Breast epithelium (tissue), 4 donors: ENCODE measurements at regions not wholly inside any gene's neighbourhood (a gene's known extent, or its start where the extent isn't known, plus 50 kb on each side); places are given as distances from the start of the nearest gene placed in this dataset.

Experiments used
- DNase-seq, 2 donors: peaks; one replicate each; pipeline ENCODE4 v3.0.0-alpha.2; 2019; ENCODE audit warnings: low spot score in 2 of 2
- H3K27ac ChIP-seq, 2 donors: fragments of 200-600 bp; sonication (generic) in 1 of 2; one replicate each; pipeline ENCODE4 v1.5.1; 2016 to 2019; ENCODE audit warnings: mild to moderate bottlenecking in 1 of 2
- H3K27me3 ChIP-seq, 2 donors: fragments of 200-600 bp; sonication (generic) in 1 of 2; one replicate each; pipeline versions ENCODE4 v1.5.1 to v1.6.0; 2017 to 2019; ENCODE audit warnings: control low read depth in 1 of 2, mild to moderate bottlenecking in 1 of 2
- H3K36me3 ChIP-seq: fragments of 200-600 bp; one replicate; pipeline ENCODE4 v1.5.1; 2019
- H3K4me1 ChIP-seq, 2 donors: fragments of 200-600 bp; sonication (generic); one replicate each; pipeline ENCODE4 v1.5.1; 2016 to 2019; ENCODE audit warnings: control low read depth in 1 of 2
- H3K4me3 ChIP-seq, 3 donors: fragments of 200-600 bp; sonication (generic); 1 replicate in 2 of 3; 2 replicates in 1 of 3; pipeline ENCODE4 v1.5.1; 2016 to 2019; ENCODE audit warnings: mild to moderate bottlenecking in 3 of 3, moderate library complexity in 2 of 3
- H3K9me3 ChIP-seq, 2 donors: fragments of 200-600 bp; sonication (generic) in 1 of 2; one replicate each; pipeline ENCODE4 v1.5.1; 2016 to 2019; ENCODE audit warnings: control low read depth in 1 of 2
- POLR2A ChIP-seq: fragments of 450-650 bp; IDR thresholded peaks from one replicate; pipeline ENCODE4 v1.6.1; 2016; ENCODE audit warnings: antibody characterized with exemption, mild to moderate bottlenecking, moderate library complexity
- POLR2AphosphoS5 ChIP-seq, 3 donors: sonication (generic); formaldehyde crosslinking; IDR thresholded peaks; one replicate each; pipeline ENCODE4 v1.6.1; 2017; ENCODE audit warnings: antibody characterized with exemption in 3 of 3
- intact Hi-C: fragments of 100-400 bp; cut with DNase I; formaldehyde crosslinking; loops from one replicate; pipeline ENCODE4 v1.15.1; 2023; ENCODE audit warnings: low total_unique reads
- TF ChIP-seq, protein P1 (sequence below), 3 donors: fragments of 450-650 bp; IDR thresholded peaks; one replicate each; pipeline ENCODE4 v1.5.1; 2016 to 2017; ENCODE audit warnings: antibody characterized with exemption in 3 of 3, mild to moderate bottlenecking in 3 of 3, moderate library complexity in 3 of 3

DNA sequence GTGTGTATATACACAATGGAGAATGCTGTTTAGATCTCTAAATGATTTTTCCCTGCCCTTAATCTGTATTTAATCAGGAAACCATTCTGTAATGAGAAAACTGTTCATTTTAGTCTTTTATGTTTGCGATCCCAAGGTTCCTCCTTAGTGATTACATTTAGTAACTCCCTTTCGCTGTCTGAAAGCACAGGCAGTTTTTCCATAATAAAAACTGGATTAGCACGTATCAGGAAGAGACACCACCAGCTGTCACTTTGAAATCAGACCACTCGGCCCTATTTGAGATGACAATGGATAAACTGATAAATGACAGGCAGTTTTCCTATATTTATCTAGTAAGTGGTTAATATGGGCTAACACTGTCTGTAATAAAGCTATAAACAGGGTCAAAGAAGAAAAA lies 370.9 kb downstream of the NR4A2 start:
- TF ChIP-seq POLR2AphosphoS5 (IDR thresholded peaks at IDR 0.05) (no peak), POLR2A (no peak)
- TF ChIP-seq, protein P1, sequence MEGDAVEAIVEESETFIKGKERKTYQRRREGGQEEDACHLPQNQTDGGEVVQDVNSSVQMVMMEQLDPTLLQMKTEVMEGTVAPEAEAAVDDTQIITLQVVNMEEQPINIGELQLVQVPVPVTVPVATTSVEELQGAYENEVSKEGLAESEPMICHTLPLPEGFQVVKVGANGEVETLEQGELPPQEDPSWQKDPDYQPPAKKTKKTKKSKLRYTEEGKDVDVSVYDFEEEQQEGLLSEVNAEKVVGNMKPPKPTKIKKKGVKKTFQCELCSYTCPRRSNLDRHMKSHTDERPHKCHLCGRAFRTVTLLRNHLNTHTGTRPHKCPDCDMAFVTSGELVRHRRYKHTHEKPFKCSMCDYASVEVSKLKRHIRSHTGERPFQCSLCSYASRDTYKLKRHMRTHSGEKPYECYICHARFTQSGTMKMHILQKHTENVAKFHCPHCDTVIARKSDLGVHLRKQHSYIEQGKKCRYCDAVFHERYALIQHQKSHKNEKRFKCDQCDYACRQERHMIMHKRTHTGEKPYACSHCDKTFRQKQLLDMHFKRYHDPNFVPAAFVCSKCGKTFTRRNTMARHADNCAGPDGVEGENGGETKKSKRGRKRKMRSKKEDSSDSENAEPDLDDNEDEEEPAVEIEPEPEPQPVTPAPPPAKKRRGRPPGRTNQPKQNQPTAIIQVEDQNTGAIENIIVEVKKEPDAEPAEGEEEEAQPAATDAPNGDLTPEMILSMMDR (IDR thresholded peaks at IDR 0.05): no peak
- H3K9me3 ChIP-seq: peaks cover 0 to 5% of the 10 kb centered on the region in 2 donors
- H3K4me1 ChIP-seq: no peaks in the 10 kb centered on the region
- H3K4me3 ChIP-seq: no peak overlapping the region
- H3K27ac ChIP-seq: no peak overlapping the region
- intact Hi-C loops: no loop called here
- no peak for DNase-seq
- H3K27me3 ChIP-seq: no peaks in the 10 kb centered on the region
- no peaks in the 10 kb centered on the region for H3K36me3 ChIP-seq

- no peaks in the 10 kb centered on the region for H3K27me3 ChIP-seq
- H3K4me1 ChIP-seq: no peaks in the 10 kb centered on the region
- no peak for TF ChIP-seq POLR2A
- TF ChIP-seq, protein P1 (IDR thresholded peaks at IDR 0.05): no peak
- no peak for TF ChIP-seq POLR2AphosphoS5 (IDR thresholded peaks at IDR 0.05)
- no peak for DNase-seq
- no peak overlapping the region for H3K4me3 ChIP-seq
- intact Hi-C loops: no loop called here
- no peaks in the 10 kb centered on the region for H3K36me3 ChIP-seq
- no peak overlapping the region for H3K27ac ChIP-seq
- H3K9me3 ChIP-seq: peaks cover 0 to 5% of the 10 kb centered on the region in 2 donors
These were observed 373.7 kb downstream of the NR4A2 start for GRCh38 chr2:155958834-155959233.

DNA sequence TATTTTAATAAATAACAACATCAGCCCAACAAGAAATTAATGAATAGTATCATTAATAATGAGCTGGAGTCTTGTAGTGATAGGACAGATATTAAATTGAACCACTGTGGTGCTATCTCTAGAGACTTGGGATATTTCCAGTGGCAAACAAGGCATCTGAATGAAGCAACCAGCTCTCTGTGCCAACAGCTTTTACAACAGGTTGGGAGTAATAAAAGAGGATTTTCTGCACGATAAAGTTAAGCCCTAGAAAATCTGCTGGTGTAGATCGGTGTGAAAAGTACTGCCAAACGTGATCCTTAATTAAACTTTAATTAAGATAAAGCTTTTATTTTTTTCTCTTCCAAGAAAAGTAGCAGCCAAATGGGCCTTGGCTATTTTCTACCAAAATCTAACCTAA lies 385.5 kb downstream of the NR4A2 start:
- Histone ChIP-seq H3K36me3 (no peaks in the 10 kb centered on the region), H3K27ac (no peak overlapping the region), H3K4me3 (no peak overlapping the region), H3K9me3 (no peaks in the 10 kb centered on the region), H3K4me1 (no peaks in the 10 kb centered on the region), H3K27me3 (no peaks in the 10 kb centered on the region)
- no peak for DNase-seq
- TF ChIP-seq POLR2AphosphoS5 (IDR thresholded peaks at IDR 0.05) (no peak), POLR2A (no peak)
- TF ChIP-seq, protein P1 (IDR thresholded peaks at IDR 0.05): no peak
- intact Hi-C loops: no loop called here

- Histone ChIP-seq H3K4me1 (no peaks in the 10 kb centered on the region), H3K27me3 (no peaks in the 10 kb centered on the region), H3K4me3 (no peak overlapping the region), H3K9me3 (no peaks in the 10 kb centered on the region), H3K36me3 (no peaks in the 10 kb centered on the region), H3K27ac (no peak overlapping the region)
- no peak for DNase-seq
- TF ChIP-seq, protein P1 (IDR thresholded peaks at IDR 0.05): no peak
- TF ChIP-seq POLR2A (no peak), POLR2AphosphoS5 (IDR thresholded peaks at IDR 0.05) (no peak)
- intact Hi-C loops: no loop called here
These were observed 388.3 kb downstream of the NR4A2 start for GRCh38 chr2:155944218-155944617.

DNA sequence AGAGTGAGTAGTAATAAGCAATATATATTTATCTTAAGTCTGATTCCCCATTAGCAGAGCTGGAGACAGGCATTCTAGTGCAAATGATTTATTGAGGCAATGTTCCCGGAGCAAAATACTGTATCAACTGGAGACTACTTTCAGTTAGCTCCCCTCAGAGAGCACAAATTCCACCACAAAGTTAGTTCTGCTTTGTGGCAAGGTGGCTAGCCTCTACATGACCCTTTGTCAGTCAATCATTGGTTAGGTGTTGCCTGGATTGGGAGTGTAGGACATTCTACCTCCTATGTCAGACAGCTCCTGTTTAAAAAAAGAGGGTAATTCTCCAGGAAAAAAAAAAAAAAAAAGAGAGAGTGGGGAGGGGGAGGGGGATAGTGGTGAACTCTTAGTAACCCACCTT lies 402.2 kb downstream of the NR4A2 start:
- no peak for DNase-seq
- intact Hi-C loops: no loop called here
- Histone ChIP-seq H3K9me3 (peaks cover 8 to 13% of the 10 kb centered on the region in 2 donors), H3K4me1 (no peaks in the 10 kb centered on the region), H3K27ac (no peak overlapping the region), H3K27me3 (no peaks in the 10 kb centered on the region), H3K36me3 (no peaks in the 10 kb centered on the region), H3K4me3 (no peak overlapping the region)
- no peak for TF ChIP-seq POLR2A
- TF ChIP-seq, protein P1 (IDR thresholded peaks at IDR 0.05): no peak
- TF ChIP-seq POLR2AphosphoS5 (IDR thresholded peaks at IDR 0.05): no peak
